HL-60/S4 treated with phorbol 12-myristate 13-acetate at 8.2 ng/mL for 4 days and 3 days (cell line): ENCODE measurements at regions not wholly inside any gene's neighbourhood (a gene's known extent, or its start where the extent isn't known, plus 50 kb on each side); places are given as distances from the start of the nearest gene placed in this dataset.

ENCODE experiments used
- in situ Hi-C: fragments of 300-500 bp; cut with MboI; formaldehyde crosslinking; loops from 2 replicates; pipeline ENCODE4 v1.15.0; 2022; ENCODE audit warnings: low sequenced_read_pairs

GRCh38 chr1:193747579-193747978 lies 561.2 kb upstream of the B3GALT2 start:
- in situ Hi-C loops: no loop called here

- in situ Hi-C loops: no loop called here
These were observed 554.8 kb upstream of the B3GALT2 start for GRCh38 chr1:193741228-193741627.

GRCh38 chr1:193740762-193741161 lies 554.3 kb upstream of the B3GALT2 start:
- in situ Hi-C loops: no loop called here

- in situ Hi-C loops: no loop called here
These were observed 550.1 kb upstream of the B3GALT2 start for GRCh38 chr1:193736507-193736906.

GRCh38 chr1:193733674-193734073 lies 547.3 kb upstream of the B3GALT2 start:
- in situ Hi-C loops: no loop called here

- in situ Hi-C loops: no loop called here
These were observed 543.6 kb upstream of the B3GALT2 start for GRCh38 chr1:193730017-193730416.

GRCh38 chr1:193729429-193729828 lies 543.0 kb upstream of the B3GALT2 start:
- in situ Hi-C loops: no loop called here

GRCh38 chr1:193727850-193728249 lies 541.4 kb upstream of the B3GALT2 start:
- in situ Hi-C loops: no loop called here

- in situ Hi-C loops: no loop called here
These were observed 540.3 kb upstream of the B3GALT2 start for GRCh38 chr1:193726722-193727121.

- in situ Hi-C loops: no loop called here
These were observed 526.0 kb upstream of the B3GALT2 start for GRCh38 chr1:193712392-193712791.

GRCh38 chr1:193709607-193710006 lies 523.2 kb upstream of the B3GALT2 start:
- in situ Hi-C loops: no loop called here

GRCh38 chr1:193707271-193708021 lies 521.0 kb upstream of the B3GALT2 start:
- in situ Hi-C loops: no loop called here

GRCh38 chr1:193706766-193707165 lies 520.4 kb upstream of the B3GALT2 start:
- in situ Hi-C loops: no loop called here

- in situ Hi-C loops: no loop called here
These were observed 519.2 kb upstream of the B3GALT2 start for GRCh38 chr1:193705554-193705981.

- in situ Hi-C loops: no loop called here
These were observed 517.2 kb upstream of the B3GALT2 start for GRCh38 chr1:193703655-193704054.

- in situ Hi-C loops: no loop called here
These were observed 516.7 kb upstream of the B3GALT2 start for GRCh38 chr1:193703121-193703520.

- in situ Hi-C loops: no loop called here
These were observed 515.3 kb upstream of the B3GALT2 start for GRCh38 chr1:193701759-193702158.

- in situ Hi-C loops: no loop called here
These were observed 514.4 kb upstream of the B3GALT2 start for GRCh38 chr1:193700710-193701355.

- in situ Hi-C loops: no loop called here
These were observed 512.8 kb upstream of the B3GALT2 start for GRCh38 chr1:193699261-193699660.

- in situ Hi-C loops: no loop called here
These were observed 511.4 kb upstream of the B3GALT2 start for GRCh38 chr1:193697776-193698175.

GRCh38 chr1:193697115-193697762 lies 510.8 kb upstream of the B3GALT2 start:
- in situ Hi-C loops: no loop called here

GRCh38 chr1:193694741-193695140 lies 508.3 kb upstream of the B3GALT2 start:
- in situ Hi-C loops: no loop called here
